MM.1S (cell line): ENCODE measurements at regions not wholly inside any gene's neighbourhood (a gene's known extent, or its start where the extent isn't known, plus 50 kb on each side); places are given as distances from the start of the nearest gene placed in this dataset.
"Not testable (repeated sequence)": the region's sequence is repeated elsewhere in the genome, so short reads cannot be mapped to it uniquely, and the experiment has no call there.

Experiments
- CTCF ChIP-seq: fragments of 300-600 bp; sonication (generic); IDR thresholded peaks from 2 replicates; pipeline ENCODE4 v1.5.1; 2016; ENCODE audit warnings: antibody characterized with exemption, low read length, mixed read lengths
- EZH2 ChIP-seq: fragments of 300-600 bp; sonication (generic); optimal IDR thresholded peaks from 2 replicates; pipeline ENCODE3; 2017; ENCODE audit warnings: low read depth, mild to moderate bottlenecking, antibody characterized with exemption, low read length, mixed read lengths

GRCh38 chr20:30378317-30378716 is 879.1 kb upstream of the DEFB115 start:
- TF ChIP-seq EZH2, CTCF: not testable (repeated sequence)
